NCI-H748 treated with DMSO at 0.1 percent for 48 hours (cell line): ENCODE measurements at regions not wholly inside any gene's neighbourhood (a gene's known extent, or its start where the extent isn't known, plus 50 kb on each side); places are given as distances from the start of the nearest gene placed in this dataset.

Experiments
- DNase-seq: peaks from one replicate; lab custom pipeline; 2025; lab: John Stamatoyannopoulos, UW

DNA sequence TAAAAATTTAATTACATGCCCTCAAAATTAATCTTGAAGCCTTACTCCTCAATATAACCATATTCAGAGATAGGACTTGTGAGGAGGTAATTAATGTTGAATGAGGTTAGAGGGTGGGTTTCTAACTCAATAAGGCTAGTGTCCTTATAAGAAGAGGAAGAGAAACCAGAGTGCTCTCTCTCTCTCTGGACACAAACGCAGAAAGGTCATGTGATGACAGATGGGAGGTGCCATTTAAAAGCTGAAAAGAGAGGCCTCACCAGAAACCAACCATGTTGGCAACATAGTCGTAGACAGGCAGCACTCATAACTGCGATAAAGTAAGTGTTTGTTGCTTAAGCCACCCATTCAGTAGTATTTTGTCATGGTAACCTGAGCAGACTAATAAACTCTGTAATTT lies 378.5 kb upstream of the LMO3 start:
- DNase-seq: no peak

DNA sequence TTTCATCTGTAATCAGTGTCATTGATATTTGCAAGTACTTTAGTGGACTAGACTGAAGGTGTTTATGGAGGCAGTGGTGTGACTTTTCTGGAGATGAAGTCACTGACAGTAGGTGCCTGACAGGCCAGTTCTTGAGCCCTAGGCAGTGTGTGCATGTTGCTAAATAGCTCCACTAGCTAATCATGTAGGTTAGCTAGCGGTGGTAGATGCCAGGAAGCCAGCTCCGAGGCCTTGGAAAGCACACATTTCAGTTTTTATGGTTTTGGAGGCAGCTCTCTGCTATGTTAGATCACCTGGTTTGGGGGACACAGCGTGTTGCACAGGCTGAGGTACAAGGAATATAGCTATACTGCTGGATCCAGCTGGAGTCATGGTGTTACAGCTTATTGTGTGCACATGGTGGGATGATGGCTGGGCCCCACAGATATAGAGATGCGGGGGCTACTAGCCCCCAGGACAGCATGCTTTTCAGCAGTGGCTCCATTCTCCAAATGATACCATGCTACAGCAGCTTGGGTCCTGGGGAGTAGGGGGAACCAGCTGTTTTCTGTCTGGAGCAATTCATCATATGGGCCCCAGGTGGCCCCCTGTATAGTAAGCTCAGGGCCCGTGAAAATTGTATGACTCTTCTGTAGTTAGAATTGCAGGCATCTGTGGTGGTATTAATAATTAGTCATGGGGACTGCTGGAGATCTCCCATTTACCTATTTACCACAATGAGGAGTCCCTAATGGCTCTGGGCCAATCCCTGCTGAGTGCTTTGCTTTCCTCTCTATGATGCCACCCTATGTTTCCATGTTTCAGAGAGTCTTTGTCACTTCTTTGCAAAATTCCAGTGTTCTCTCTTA lies 367.2 kb upstream of the LMO3 start:
- no peak for DNase-seq

DNA sequence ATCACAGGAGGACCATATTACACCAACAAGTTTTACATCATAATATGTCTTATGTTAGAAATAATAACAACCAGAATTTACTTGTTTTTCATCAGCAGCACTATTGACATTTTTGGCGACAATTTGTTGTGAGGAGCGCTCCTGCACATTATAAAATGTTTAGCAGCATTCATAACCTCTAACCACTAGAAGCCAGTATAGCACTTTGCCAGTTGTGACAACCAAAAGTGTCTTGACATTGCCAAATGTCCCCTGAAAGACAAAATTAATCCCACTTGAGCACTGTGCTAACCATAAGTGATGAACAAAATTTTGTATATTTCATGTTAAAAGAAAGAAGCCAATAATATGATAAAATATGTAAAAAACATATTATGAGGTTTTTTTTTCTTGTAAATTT lies 356.9 kb upstream of the LMO3 start:
- DNase-seq: no peak

DNA sequence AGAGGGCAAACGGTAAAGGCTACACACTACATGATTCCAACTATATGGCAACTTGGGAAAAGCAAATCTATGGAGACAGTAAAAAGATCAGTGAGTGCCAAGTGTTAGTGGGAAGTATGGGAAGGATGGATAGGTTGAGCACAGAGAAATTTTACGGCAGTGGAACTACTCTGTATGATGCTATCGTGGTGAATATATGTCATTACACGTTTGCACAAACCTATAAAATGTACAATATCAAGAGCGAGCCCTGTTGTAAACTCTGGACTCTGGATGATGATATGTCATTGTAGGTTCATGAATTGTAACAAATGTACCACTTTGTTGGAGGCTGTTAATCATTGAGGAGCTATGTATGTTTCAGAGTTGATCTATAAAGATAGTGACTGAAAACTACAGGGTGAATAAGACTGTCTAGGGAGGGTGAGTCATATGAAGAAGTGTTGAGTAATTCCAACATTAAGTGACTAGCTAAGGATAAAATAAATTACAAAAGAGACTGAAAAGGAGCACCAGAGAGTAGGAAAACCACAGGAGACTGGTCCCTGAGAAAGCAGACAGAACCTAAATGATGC lies 349.2 kb upstream of the LMO3 start:
- no peak for DNase-seq

DNA sequence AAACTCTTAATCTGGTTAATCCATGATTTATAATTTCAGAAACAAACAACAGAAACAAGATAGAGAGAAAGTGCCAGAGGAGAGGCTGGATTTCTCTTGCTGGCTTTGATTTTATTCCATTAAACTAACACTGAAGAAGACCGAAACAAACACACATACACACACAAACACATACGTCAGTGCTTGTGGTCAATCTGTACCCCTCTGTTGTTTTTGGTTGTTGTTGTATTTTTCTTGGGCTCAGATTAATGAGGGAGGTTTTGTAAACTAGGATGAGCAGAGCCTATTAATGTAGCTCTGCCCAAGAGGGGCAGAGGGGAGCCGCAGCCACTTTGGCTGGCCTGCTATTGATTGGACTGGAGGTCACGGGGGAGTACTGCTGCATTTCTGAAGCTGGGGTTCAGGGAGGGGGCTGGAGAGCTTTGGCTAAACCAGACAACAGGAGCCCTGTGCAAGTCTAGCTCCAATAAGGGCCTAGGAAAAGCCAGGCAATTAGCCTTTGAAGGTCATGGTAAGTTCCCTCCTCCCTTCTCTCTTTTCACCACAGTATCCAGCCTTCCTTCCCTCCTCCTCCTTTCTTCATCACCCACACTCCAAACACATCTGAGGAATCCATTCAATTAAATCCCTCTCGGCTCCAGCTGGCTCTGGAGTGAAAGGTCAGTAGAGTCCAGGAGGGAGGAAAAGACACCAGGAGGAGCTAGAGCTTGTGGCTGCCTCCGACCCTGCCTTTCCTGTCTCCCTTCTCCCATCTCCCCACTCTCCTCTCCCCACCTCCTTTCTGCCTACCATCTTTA lies 344.1 kb upstream of the LMO3 start:
- DNase-seq: no peak

DNA sequence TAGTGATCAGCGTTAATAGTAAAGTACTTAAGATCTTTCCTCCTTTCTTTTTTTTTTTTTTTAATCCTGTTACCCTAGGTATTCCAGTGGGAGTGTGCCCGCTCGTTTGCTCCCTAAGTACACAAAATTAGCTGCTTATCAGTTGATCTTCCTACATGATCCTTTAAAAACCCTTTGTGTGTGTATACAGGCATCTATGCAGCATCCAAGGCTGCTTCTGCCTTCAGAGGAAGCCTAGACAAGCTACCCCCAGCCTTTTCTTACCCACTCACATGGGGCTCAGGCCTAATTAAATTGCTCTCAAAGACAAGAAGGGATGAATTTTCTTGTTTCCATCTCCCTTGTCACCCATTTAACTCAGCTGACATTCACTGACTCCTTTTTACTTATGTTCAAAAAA lies 343.4 kb upstream of the LMO3 start:
- DNase-seq: no peak

DNA sequence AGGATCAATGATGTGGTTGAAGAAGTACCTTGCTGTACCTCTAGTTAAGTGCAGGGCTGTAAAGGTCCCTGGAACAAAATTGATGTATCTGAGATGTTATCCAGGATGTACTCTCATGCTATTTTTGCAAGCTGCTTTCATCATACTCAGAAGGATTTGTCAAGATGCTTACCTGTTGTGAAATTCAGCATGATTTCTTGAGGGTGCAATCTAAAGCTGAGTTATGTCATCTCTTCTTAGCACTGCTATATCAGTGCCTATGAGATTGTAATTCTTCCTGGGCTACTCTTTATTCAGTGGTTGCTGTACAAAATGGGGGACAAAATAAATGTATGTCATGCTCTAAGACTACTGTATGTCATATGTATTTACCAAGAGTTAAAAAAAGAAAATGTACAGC lies 340.7 kb upstream of the LMO3 start:
- DNase-seq: no peak

DNA sequence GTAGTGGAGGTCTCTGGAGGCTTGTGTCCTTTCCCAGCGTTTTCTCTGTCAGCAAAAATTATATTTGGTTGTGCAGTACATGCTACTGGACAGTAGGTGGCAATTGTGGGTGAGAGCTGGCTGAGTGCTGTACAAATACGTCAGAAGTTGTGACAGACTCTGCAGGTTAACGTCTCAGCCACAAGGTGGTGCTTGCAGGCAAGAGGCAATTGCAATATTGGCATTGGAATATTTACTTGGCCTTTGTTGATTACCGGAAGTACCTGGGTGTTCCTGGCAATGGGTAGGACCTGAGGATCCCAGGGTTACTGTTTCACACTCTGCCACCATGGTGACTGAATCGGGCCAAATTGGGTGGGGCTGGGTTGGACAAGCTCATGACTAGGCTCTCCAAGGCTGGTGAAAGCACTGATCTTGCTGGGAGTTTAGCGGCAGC lies 333.9 kb upstream of the LMO3 start:
- peak; percentile 57 for DNase-seq

DNA sequence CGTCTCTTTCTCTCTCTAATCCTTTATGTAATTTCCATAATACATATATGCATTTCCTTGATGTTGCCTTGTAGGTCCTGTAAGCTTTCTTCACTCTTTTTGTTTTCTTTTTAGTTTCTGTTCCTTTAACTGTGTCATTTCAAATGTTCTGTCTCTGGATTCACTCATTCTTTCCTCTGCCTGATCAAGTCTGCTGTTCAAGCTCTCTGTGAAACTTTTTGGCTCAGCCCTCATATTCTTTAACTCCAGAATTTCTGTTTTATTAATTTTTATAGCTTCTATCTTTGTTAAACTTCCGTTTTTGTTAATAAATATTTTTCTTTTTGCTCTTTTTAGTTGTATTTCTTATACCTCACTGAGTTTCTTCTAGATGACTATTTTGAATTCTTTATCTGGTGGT lies 321.3 kb upstream of the LMO3 start:
- DNase-seq: no peak

DNA sequence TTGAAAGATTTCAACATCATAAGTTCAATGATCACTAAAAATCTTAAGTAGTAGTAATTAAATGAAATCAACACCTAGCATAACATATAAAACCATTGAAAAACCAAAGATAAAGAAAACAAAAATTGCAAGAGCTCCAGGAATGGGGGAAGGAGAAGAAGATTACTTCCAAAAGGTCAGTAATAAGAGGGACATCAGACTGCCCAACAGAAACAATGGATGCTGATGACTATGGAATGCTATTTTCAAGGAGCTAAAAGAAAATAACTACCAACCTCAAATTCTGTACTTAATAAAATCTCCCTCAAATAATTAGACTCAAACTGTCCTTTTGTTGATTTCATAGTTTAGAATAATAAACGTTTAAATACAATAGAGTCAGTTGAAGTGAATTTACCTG lies 314.5 kb upstream of the LMO3 start:
- DNase-seq: no peak

DNA sequence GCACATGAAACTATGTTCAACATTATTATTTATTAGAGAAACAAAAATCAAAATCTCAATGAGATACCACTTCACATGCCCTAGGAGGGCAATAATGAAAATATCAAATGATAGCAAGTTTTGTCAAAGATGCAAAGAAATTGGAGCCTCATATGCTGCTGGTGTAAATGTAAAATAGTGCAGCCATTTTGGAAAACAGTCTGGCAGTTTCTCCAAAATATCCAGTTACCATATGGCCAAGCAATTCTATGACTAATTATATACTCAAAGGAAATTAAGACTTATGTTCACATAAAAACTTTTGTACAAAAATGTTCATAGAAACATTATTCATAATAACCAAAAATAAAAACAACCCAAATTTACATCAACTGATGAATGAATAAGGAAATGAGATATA lies 313.6 kb upstream of the LMO3 start:
- no peak for DNase-seq

DNA sequence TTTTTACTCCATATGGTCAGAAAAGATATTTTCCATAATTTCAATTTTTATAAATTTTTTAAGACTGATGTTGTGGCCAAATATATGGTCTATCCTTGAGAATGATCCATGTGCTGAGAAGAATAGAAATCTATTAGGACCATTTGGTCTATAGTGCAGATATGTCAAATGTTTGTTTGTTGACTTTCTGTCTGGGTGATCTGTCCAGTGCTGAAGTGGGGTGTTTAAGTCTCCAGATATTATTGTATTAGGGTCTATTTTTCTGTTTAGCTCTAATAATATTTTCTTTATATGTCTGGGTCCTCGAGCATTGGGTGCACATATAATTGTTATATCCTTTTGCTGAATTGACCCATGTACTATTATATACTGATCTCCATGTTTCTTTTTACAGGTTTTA lies 308.9 kb upstream of the LMO3 start:
- DNase-seq: no peak

DNA sequence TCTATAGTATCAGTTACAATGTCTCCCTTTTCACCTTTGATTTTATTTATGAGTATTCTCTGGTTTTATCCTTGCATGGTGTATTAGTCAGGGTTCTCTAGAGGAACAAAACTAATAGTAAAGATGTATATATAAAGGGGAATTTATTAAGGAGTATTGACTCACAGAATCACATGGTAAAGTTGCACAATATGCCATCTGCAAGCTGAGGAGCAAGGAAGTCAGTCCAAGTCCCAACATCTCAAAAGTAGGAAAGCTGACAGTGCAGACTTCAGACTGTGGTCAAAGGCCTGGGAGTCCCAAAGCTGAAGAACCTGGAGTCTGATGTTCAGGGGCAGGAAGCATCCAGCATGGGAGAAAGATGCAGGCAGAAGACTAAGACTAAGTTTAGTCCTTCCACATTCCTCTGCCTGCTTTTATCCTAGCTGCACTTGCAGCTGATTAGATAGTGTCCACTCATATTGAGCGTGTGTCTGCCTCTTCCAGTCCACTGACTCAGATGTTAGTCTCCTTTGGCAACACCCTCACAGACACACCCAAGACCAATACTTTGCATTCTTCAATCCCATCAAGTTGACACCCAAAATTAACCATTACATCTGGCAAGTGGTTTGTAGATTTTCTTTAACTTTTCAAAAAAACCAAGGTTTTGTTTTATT lies 308.0 kb upstream of the LMO3 start:
- DNase-seq: no peak

DNA sequence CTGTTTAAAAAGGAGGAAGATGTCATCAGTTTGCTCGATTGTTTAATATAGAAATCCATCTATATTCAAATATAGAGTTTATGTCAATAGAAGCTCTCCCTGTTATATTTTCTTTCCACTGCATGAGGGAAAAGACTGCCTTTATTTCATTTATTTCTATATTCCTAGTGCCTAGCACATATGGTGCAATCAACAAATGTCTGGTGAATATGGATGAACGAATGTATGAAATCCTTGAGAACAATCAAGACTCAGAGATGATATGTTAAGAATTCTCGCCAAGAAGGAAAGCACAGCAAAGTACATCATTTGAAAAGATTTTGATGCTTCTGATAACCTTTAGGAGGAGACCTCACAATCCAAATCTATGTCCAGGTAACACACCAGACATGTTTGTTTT lies 296.0 kb upstream of the LMO3 start:
- DNase-seq: no peak

DNA sequence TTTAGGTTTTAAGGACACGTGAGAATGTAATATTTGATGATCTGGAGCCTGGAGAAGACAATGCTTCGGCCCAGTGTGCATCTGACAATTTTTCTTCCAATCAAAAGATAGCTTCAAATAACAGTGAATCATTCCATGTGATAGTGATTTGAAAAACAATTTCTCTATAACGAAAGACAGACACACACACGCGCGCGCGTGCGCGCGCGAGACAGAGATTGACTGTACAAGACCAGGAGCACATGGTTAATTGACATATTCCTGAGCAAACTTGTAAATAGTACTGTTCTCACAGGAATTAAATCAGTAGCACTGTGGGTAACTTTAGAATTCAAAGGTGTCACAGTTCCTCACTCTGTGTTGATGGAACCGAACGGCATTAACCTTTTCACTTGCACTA lies 287.5 kb upstream of the LMO3 start:
- no peak for DNase-seq

DNA sequence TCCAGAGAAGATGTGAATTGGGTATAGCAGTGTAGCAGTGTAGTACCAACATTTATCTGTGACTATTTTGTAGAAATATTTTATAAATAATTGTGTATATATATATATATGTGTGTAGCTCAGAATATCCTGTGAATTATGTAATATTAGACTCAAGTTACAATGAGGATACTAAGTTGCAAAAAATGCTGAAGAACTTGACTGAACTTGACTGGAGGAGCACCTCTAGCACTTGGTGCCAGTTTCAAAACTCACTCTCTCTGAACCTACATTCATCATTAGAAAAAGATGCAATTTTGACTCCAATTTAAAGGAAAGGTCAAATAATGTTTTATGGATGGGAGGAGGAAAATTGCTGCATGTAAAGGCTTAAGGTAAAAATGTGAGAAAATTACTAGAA lies 285.7 kb upstream of the LMO3 start:
- DNase-seq: no peak

DNA sequence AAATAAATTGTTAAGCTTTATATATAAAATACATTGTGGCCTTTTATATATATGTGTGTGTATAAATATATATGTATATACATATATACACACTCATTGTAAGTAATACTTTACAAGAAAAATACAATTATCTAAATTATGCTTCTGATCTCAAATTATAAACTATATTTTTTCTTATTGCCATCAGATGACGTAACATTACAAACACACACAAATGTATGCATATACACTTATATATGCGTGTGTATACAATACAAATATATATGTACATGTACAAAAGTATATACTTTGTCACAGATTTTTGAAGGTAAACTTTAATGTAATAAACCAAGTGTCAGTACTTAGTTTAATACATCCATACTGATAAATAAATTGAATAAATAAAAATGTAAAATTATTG lies 278.9 kb upstream of the LMO3 start:
- no peak for DNase-seq

DNA sequence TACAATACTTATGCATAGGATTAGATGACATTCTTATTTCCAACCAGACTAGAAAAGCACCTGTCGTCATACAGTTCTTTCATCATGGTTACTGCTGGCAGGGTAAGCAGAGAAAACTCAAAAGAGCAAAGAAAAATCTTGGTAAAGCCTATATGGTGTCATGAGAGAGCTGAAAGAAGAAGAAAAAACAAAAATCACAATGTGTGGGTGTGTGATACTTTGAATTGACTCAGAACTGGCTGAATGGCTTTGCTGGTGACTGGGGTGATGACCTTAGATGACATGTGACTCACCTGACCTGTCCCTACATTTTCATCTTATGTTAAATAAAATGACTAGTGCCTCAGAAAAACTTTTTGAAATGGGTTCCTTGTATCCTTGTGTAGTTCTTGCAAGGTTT lies 278.1 kb upstream of the LMO3 start:
- no peak for DNase-seq

DNA sequence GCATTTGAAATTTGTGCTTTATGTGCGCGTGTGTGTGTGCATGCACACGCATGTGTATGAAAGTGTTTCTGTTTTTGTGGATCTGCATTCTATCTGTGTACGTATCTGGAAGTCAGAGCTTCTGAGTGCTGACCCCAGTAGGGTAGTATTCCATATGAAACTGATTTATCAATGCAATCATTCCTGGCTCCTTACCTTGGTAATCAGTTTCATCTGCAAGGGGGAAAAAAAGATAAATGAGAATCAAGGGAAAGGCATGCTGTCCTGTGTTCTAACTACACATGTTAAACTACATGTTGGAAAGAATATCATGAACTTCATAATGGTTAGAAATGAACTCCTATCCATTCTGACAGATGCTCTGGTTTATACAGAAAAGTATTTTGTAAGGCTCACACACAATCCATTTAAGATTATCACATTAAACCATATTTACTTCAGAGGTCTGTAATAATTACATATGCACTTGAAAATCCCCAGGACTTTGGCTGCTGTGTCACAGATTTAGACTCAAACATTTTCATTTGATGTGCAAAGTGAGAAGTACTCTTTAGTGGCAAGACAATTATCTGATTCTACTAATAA lies 276.1 kb upstream of the LMO3 start:
- no peak for DNase-seq

DNA sequence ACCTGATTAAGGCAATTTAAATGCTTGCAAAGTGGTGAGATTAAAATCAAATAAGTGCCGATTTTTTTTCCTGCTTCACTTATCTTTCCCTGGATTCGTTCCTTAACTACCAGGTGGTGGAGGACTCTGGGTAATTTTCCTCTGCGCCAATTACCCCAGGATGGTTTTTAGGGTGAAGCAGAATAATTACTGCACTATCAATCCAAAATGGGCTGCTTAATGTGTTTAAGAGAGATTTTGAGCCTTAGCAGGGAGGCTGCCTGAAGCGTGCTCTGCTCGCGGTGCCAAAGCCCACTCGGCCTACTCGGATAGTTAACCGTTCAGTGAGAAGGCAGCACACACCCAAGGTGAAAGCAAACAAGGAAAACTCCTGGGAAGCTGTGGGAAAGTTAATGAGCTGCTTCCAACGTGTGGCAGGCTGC lies 274.9 kb upstream of the LMO3 start:
- DNase-seq: peak; percentile 81

DNA sequence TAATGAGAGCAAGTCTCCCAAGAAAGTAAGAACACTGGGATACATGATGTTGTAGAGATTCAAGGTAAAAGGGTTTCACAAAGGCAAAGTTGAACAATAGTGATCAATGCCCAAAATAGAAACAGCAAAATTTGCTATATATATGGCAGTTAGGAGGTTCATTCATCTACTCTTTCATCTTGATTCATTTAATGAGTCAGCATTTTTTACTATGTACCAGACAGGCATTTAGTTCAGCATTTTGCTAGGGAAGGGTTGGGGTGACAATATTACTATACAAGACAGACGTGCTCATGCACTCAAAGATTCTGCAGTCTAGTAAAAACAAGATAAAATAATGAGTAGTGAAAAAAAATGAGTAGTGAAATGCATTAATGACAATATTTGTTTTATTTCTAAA lies 264.9 kb upstream of the LMO3 start:
- DNase-seq: no peak

DNA sequence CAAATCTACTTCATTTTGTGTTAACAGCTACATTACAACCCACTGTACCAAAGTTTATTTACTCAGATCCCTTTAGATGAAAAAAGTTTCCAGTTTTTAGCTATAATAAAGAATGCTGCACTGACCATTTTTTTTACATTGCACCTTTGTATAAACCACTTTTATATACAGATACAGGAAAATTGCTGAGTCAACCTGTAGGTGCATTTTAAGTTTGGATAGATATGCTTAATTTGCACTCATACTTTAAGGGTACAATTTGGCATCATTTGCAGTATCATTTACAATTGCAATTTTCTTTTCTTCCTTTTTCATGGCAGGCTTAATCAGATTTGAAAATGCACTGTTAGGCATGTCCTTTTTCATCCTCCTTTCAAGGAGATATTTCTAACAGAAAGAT lies 257.8 kb upstream of the LMO3 start:
- no peak for DNase-seq
